ENCODE measurements at regions not wholly inside any gene's neighbourhood (a gene's known extent, or its start where the extent isn't known, plus 50 kb on each side); places are given as distances from the start of the nearest gene placed in this dataset.

- TF ChIP-seq CTCF (IDR thresholded peaks at IDR 0.05) (no peak), POLR2AphosphoS5 (IDR thresholded peaks at IDR 0.05) (no peak), EP300 (IDR thresholded peaks at IDR 0.05) (no peak), POLR2A (IDR thresholded peaks at IDR 0.05) (no peak)
These were observed 361.5 kb upstream of the LARGE1 start for GRCh38 chr22:34281738-34282137.

Data from upper lobe of left lung (tissue), 4 donors.